PC-3 (cell line): ENCODE measurements at regions not wholly inside any gene's neighbourhood (a gene's known extent, or its start where the extent isn't known, plus 50 kb on each side); places are given as distances from the start of the nearest gene placed in this dataset.

Source experiments
- EZH2 ChIP-seq: fragments of 300-600 bp; sonication (generic); IDR thresholded peaks from one replicate; pipeline ENCODE4 v1.6.1; 2017; ENCODE audit warnings: antibody characterized with exemption, mild to moderate bottlenecking, low read length; ENCODE audit not compliant: unreplicated experiment
- TF ChIP-seq, protein P1 (sequence below): fragments of 300-600 bp; sonication (generic); conservative IDR thresholded peaks from 2 replicates; pipeline ENCODE4 v1.5.1; 2017; ENCODE audit warnings: antibody characterized with exemption, low read depth, mild to moderate bottlenecking, low read length

DNA sequence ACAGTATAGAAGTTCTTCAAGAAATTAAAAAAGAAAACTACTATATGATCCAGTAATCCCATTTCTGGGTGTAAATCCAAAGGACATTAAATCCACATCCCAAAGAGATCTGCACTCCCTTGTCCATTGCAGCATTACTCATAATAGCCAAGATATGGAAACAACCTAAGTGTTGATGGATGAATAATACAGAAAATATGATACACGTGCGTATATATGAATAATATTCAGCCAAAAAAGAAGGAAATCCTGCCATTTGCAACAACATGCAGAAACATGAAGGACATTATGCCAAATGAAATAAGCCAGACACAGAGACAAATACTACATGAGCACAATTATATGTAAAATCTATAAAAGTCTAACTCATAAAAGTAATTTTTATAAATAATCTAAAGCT, 306.3 kb upstream of the ANO3 start:
- TF ChIP-seq, protein P1, sequence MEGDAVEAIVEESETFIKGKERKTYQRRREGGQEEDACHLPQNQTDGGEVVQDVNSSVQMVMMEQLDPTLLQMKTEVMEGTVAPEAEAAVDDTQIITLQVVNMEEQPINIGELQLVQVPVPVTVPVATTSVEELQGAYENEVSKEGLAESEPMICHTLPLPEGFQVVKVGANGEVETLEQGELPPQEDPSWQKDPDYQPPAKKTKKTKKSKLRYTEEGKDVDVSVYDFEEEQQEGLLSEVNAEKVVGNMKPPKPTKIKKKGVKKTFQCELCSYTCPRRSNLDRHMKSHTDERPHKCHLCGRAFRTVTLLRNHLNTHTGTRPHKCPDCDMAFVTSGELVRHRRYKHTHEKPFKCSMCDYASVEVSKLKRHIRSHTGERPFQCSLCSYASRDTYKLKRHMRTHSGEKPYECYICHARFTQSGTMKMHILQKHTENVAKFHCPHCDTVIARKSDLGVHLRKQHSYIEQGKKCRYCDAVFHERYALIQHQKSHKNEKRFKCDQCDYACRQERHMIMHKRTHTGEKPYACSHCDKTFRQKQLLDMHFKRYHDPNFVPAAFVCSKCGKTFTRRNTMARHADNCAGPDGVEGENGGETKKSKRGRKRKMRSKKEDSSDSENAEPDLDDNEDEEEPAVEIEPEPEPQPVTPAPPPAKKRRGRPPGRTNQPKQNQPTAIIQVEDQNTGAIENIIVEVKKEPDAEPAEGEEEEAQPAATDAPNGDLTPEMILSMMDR = no peak
- TF ChIP-seq EZH2 = no peak
